CD14-positive monocyte (primary cell): ENCODE measurements at regions not wholly inside any gene's neighbourhood (a gene's known extent, or its start where the extent isn't known, plus 50 kb on each side); places are given as distances from the start of the nearest gene placed in this dataset.

Experiments
- DNase-seq, 3 donors: peaks; one replicate each; pipeline ENCODE4 v3.0.0-alpha.2; 2011 to 2022
- H2AFZ ChIP-seq: 2 replicates; pipeline ENCODE4 v1.6.0; 2012; ENCODE audit warnings: mild to moderate bottlenecking, low read depth, low read length, inconsistent platforms; ENCODE audit not compliant: insufficient read depth, poor library complexity, severe bottlenecking
- H3K27ac ChIP-seq, 2 donors: 1 replicate in 1 of 2; 2 replicates in 1 of 2; pipeline ENCODE4 v1.5.1; 2012 to 2013; ENCODE audit warnings: low read length in 2 of 2, control low read depth in 1 of 2, inconsistent platforms in 1 of 2, low read depth in 1 of 2, mild to moderate bottlenecking in 1 of 2
- H3K27me3 ChIP-seq, 2 donors: one replicate each; pipeline versions ENCODE4 v1.6.0 to v1.6.1; 2011 to 2013; ENCODE audit warnings: low read length in 2 of 2; ENCODE audit not compliant: control insufficient read depth in 2 of 2, insufficient read depth in 2 of 2
- H3K36me3 ChIP-seq, 2 donors: replicated peaks in 1 of 2; 1 replicate in 1 of 2; 2 replicates in 1 of 2; pipeline versions ENCODE4 v1.5.1 to v1.6.1; 2012 to 2013; ENCODE audit warnings: low read length in 2 of 2, control low read depth in 1 of 2, inconsistent platforms in 1 of 2, mild to moderate bottlenecking in 1 of 2; ENCODE audit not compliant: insufficient read depth in 2 of 2, control insufficient read depth in 1 of 2
- H3K4me1 ChIP-seq, 2 donors: 1 replicate in 1 of 2; 2 replicates in 1 of 2; pipeline versions ENCODE4 v1.5.1 to v1.6.1; 2012 to 2013; ENCODE audit warnings: low read length in 2 of 2, control low read depth in 1 of 2, inconsistent platforms in 1 of 2, mild to moderate bottlenecking in 1 of 2, moderate library complexity in 1 of 2; ENCODE audit not compliant: insufficient read depth in 2 of 2, control insufficient read depth in 1 of 2
- H3K4me2 ChIP-seq: replicated peaks from 2 replicates; pipeline ENCODE3; 2012; ENCODE audit warnings: low read length, moderate library complexity, mild to moderate bottlenecking; ENCODE audit not compliant: poor library complexity, severe bottlenecking; ENCODE audit errors: extremely low read depth
- H3K4me3 ChIP-seq, 3 experiments: fragments of 200-600 bp in 1 of 3; sonication (generic) in 1 of 3; replicated peaks in 1 of 3; 1 replicate in 2 of 3; 2 replicates in 1 of 3; pipeline ENCODE4 v1.5.1; 2011 to 2013; ENCODE audit warnings: low read length in 3 of 3, mild to moderate bottlenecking in 3 of 3, control low read depth in 2 of 3, low read depth in 2 of 3, inconsistent platforms in 1 of 3, moderate library complexity in 1 of 3
- H3K79me2 ChIP-seq: 2 replicates; pipeline ENCODE4 v1.6.0; 2012; ENCODE audit warnings: mild to moderate bottlenecking, control low read depth, inconsistent platforms, low read length, moderate library complexity; ENCODE audit not compliant: insufficient read depth
- H3K9ac ChIP-seq: 2 replicates; pipeline ENCODE4 v1.6.0; 2017; ENCODE audit warnings: low read length, mild to moderate bottlenecking; ENCODE audit not compliant: insufficient read depth, poor library complexity, severe bottlenecking
- H3K9me3 ChIP-seq, 2 donors: replicated peaks in 1 of 2; 1 replicate in 1 of 2; 2 replicates in 1 of 2; pipeline versions ENCODE4 v1.5.1 to v1.6.1; 2012 to 2013; ENCODE audit warnings: low read length in 2 of 2, control low read depth in 1 of 2; ENCODE audit not compliant: control insufficient read depth in 1 of 2, insufficient read depth in 1 of 2
- H4K20me1 ChIP-seq: 2 replicates; pipeline ENCODE4 v1.6.0; 2012; ENCODE audit warnings: mild to moderate bottlenecking, low read length, control low read depth, moderate library complexity; ENCODE audit not compliant: insufficient read depth
- H3K27ac Mint-ChIP-seq, 7 donors: one replicate each; pipeline ENCODE4 v1.8.0; 2020; ENCODE audit warnings: mild to moderate bottlenecking in 7 of 7, mixed read lengths in 7 of 7, moderate library complexity in 6 of 7, inconsistent platforms in 2 of 7
- H3K27me3 Mint-ChIP-seq, 3 donors: one replicate each; pipeline ENCODE4 v1.8.0; 2021 to 2022; ENCODE audit warnings: low read depth in 3 of 3, mild to moderate bottlenecking in 3 of 3, mixed read lengths in 3 of 3, moderate library complexity in 3 of 3, inconsistent platforms in 1 of 3
- H3K36me3 Mint-ChIP-seq, 2 donors: one replicate each; pipeline ENCODE4 v1.8.0; 2020; ENCODE audit warnings: mixed read lengths in 2 of 2, inconsistent platforms in 1 of 2, mild to moderate bottlenecking in 1 of 2
- H3K4me1 Mint-ChIP-seq: one replicate; pipeline ENCODE4 v1.8.0; 2020; ENCODE audit warnings: mild to moderate bottlenecking, mixed read lengths
- H3K4me3 Mint-ChIP-seq, 2 donors: one replicate each; pipeline ENCODE4 v1.8.0; 2020; ENCODE audit warnings: mild to moderate bottlenecking in 2 of 2, mixed read lengths in 2 of 2, moderate library complexity in 1 of 2
- H3K9me3 Mint-ChIP-seq, 7 donors: one replicate each; pipeline ENCODE4 v1.8.0; 2020 to 2022; ENCODE audit warnings: mixed read lengths in 7 of 7, mild to moderate bottlenecking in 6 of 7, moderate library complexity in 6 of 7, inconsistent platforms in 2 of 7
- WGBS: methylation state at CpG from one replicate; pipeline ENCODE4 v1.1.5; 2013; ENCODE audit warnings: missing lambda C conversion rate; ENCODE audit not compliant: insufficient coverage; 5-methylcytosine and 5-hydroxymethylcytosine counted together
- intact Hi-C, 2 donors: fragments of 100-400 bp; cut with micrococcal nuclease; formaldehyde crosslinking; loops; one replicate each; pipeline versions ENCODE4 v1.15.0 to v1.15.1; 2023
- TF ChIP-seq, protein P1 (sequence below): fragments of 200-600 bp; IDR thresholded peaks from one replicate; pipeline ENCODE4 v1.8.0; 2022; ENCODE audit warnings: antibody characterized with exemption, mild to moderate bottlenecking

DNA sequence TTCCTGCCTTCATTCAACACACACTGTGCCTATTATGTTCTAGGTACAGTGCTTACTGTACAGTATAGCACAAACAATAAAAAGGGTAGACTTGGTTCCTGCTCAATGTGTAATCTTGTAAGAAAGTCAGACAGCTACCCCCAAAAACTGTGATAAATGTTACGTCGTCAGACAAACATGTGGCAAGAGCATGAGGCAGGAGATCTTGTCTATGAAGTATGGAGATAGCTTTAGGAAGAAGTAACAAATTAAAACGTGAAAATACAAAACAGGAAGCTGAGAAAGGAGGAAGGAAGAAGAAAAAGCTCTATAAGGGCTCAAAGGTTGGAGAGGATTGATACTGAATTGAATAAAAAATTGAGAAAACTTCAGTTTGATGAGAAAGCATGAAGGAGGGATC, 276.2 kb upstream of the HNRNPA3 start:
- H3K4me2 ChIP-seq: peak overlapping the region; percentile 56
- peak overlapping the region in 1 of 3 experiments; percentile 50 for H3K4me3 ChIP-seq
- intact Hi-C loops: no loop called here
- no peak overlapping the region for H2AFZ ChIP-seq
- 10% methylated on average over 2 of the region's 3 CpGs for WGBS
- H3K9me3 ChIP-seq: no peaks in the 10 kb centered on the region
- Mint-ChIP-seq H3K36me3 (peaks cover 0 to 4% of the 10 kb centered on the region in 2 donors), H3K4me3 (peak overlapping the region in 1 of 2 donors; percentile 43), H3K27me3 (peaks cover 0 to 2% (median 0%) of the 10 kb centered on the region in 3 donors), H3K9me3 (peaks cover 0 to 3% (median 0%) of the 10 kb centered on the region in 7 donors), H3K4me1 (peaks cover 52% of the 10 kb centered on the region), H3K27ac (peak overlapping the region; percentile 5 to 81 (median 66))
- no peaks in the 10 kb centered on the region for H3K79me2 ChIP-seq
- no peaks in the 10 kb centered on the region for H3K27me3 ChIP-seq
- no peak overlapping the region for H3K9ac ChIP-seq
- peak in 2 of 3 donors; percentile 7 to 16 for DNase-seq
- H3K27ac ChIP-seq: peak overlapping the region in 1 of 2 donors; percentile 71
- H3K4me1 ChIP-seq: peaks cover 42 to 44% of the 10 kb centered on the region in 2 donors
- H3K36me3 ChIP-seq: no peaks in the 10 kb centered on the region
- TF ChIP-seq, protein P1, sequence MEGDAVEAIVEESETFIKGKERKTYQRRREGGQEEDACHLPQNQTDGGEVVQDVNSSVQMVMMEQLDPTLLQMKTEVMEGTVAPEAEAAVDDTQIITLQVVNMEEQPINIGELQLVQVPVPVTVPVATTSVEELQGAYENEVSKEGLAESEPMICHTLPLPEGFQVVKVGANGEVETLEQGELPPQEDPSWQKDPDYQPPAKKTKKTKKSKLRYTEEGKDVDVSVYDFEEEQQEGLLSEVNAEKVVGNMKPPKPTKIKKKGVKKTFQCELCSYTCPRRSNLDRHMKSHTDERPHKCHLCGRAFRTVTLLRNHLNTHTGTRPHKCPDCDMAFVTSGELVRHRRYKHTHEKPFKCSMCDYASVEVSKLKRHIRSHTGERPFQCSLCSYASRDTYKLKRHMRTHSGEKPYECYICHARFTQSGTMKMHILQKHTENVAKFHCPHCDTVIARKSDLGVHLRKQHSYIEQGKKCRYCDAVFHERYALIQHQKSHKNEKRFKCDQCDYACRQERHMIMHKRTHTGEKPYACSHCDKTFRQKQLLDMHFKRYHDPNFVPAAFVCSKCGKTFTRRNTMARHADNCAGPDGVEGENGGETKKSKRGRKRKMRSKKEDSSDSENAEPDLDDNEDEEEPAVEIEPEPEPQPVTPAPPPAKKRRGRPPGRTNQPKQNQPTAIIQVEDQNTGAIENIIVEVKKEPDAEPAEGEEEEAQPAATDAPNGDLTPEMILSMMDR: no peak
- H4K20me1 ChIP-seq: no peaks in the 10 kb centered on the region

DNA sequence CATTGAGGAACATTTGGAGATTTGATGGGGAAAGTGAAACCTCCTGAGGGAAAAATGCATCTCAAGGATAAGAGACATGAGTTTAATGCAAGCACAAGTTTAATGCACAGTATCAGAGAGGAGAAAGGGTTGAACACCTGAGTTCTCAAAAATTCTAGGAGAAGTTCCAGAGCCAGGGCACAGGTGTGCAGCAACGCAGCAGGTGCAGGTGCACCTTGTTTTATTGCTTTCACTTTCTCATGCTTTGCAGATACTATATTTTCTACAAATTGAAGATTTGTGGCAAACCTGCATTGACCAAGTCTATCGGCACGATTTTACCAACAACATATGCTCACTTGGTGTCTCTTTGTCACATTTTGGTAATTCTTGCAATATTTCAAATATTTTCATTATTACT, 267.6 kb upstream of the HNRNPA3 start:
- Mint-ChIP-seq H3K9me3 (peaks cover 0 to 6% (median 2%) of the 10 kb centered on the region in 7 donors), H3K36me3 (no peaks in the 10 kb centered on the region), H3K27me3 (peaks cover 0 to 1% (median 0%) of the 10 kb centered on the region in 3 donors), H3K4me3 (no peak overlapping the region), H3K27ac (no peak overlapping the region), H3K4me1 (peaks cover 16% of the 10 kb centered on the region)
- Histone ChIP-seq H3K4me1 (peaks cover 10 to 13% of the 10 kb centered on the region in 2 donors), H2AFZ (no peak overlapping the region), H3K4me2 (no peak overlapping the region), H3K36me3 (no peaks in the 10 kb centered on the region), H3K27ac (no peak overlapping the region), H3K9ac (no peak overlapping the region), H3K9me3 (peaks cover 0 to 4% of the 10 kb centered on the region in 2 donors), H3K27me3 (no peaks in the 10 kb centered on the region), H3K4me3 (no peak overlapping the region), H3K79me2 (no peaks in the 10 kb centered on the region), H4K20me1 (no peaks in the 10 kb centered on the region)
- intact Hi-C loops: no loop called here
- WGBS: no CpG with 5 or more reads among the region's 3 CpGs
- no peak for DNase-seq
- TF ChIP-seq, protein P1: no peak
